Sciatic nerve (tissue), 2 donors: ENCODE measurements at regions not wholly inside any gene's neighbourhood (a gene's known extent, or its start where the extent isn't known, plus 50 kb on each side); places are given as distances from the start of the nearest gene placed in this dataset.
"Not testable (repeated sequence)": the region's sequence is repeated elsewhere in the genome, so short reads cannot be mapped to it uniquely, and the experiment has no call there.

ENCODE experiments used
- ATAC-seq: fragments of 200-7000 bp; cut with Tn5 transposase; one replicate; pipeline ENCODE4 v1.9.1; 2020; ENCODE audit warnings: mild to moderate bottlenecking, moderate library complexity
- DNase-seq: peaks from one replicate; pipeline ENCODE4 v3.0.0-alpha.2; 2020; ENCODE audit warnings: low spot score
- intact Hi-C: fragments of 100-400 bp; cut with DNase I; formaldehyde crosslinking; loops from one replicate; pipeline ENCODE4 v1.14.2; 2022
- donor health status: DM: no; HTN: no; CAD: no.
- donor health status: DM: no; HTN: no; CAD: no.

GRCh38 chr5:158054223-158055110 lies 195.5 kb upstream of the CLINT1 start:
- DNase-seq (no peak), ATAC-seq (no peak)
- intact Hi-C loops, result no loop called here

GRCh38 chr5:158051036-158051435 lies 192.1 kb upstream of the CLINT1 start:
- ATAC-seq (no peak), DNase-seq (no peak)
- intact Hi-C loops, result no loop called here

DNA sequence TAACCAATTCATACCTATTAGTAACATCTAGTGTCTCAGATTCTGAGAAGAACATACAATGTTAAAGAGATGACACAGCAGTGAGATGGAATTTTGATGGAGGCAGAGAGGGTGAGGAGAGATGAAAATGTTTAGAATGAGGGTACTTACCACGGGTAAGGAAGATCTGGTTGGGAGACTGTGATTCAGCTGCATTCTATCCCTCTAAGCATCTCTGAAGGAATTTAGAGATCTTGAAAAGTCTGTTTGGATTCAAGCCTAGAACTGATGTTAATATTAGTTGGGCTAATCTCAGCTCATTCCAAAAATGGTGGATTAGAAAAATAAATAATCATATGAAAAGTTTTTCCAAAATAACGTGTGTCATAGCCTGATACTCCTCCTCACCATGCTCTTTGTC lies 191.5 kb upstream of the CLINT1 start:
- no peak for ATAC-seq
- no peak for DNase-seq
- intact Hi-C loops, result no loop called here

GRCh38 chr5:158049459-158049858 lies 190.5 kb upstream of the CLINT1 start:
- no peak for DNase-seq
- ATAC-seq, result no peak
- intact Hi-C loops, result no loop called here

DNA sequence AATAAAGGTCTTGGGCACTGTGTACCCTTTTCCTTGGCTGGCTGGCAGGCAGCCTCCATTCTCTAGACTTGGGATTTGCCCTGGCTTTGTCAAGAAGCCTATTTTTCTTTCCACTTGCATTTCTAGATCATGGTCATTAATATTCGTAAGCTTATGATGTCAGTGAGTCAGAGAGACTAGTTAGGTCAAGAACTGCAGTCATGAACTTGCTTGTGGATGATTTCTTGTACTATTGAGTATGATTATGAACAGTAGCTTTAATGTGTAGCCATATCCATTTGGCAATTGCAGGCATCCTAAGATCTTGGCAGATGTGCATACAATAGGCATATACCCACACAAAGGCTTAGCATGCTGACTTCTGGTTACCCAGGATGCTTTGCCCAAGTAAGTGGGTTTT lies 186.8 kb upstream of the CLINT1 start:
- no peak for DNase-seq
- intact Hi-C loops, result no loop called here
- no peak for ATAC-seq

GRCh38 chr5:158039911-158040347 lies 181.0 kb upstream of the CLINT1 start:
- intact Hi-C loops, result no loop called here
- DNase-seq, result no peak
- no peak for ATAC-seq

DNA sequence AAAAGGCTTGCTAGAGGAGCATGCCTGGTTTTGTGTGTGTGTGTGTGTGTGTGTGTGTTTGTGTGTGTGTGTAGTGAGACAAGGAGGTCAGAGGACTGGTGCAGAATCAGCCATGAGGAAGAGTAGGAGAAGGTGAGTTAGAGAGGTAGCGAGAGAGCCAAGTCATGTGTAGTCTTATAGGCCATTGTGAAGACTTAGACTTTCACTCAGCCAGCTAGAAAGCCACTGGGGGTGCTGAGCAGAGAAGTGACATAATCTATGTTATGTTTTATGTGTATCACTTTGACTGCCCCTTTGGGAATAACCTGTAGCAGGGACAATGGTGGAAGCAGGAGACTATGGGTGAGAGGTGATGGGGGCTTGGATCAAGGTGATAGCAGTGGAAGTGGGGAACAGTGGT lies 180.5 kb upstream of the CLINT1 start:
- ATAC-seq, result no peak
- intact Hi-C loops, result no loop called here
- DNase-seq, result no peak

GRCh38 chr5:158036983-158037595 lies 178.1 kb upstream of the CLINT1 start:
- DNase-seq, intact Hi-C loops, ATAC-seq: not testable (repeated sequence)

GRCh38 chr5:158034586-158034985 lies 175.6 kb upstream of the CLINT1 start:
- ATAC-seq, DNase-seq, intact Hi-C loops: not testable (repeated sequence)

GRCh38 chr5:158033724-158034123 lies 174.8 kb upstream of the CLINT1 start:
- intact Hi-C loops, result no loop called here
- ATAC-seq, result peak; percentile 32
- no peak for DNase-seq

DNA sequence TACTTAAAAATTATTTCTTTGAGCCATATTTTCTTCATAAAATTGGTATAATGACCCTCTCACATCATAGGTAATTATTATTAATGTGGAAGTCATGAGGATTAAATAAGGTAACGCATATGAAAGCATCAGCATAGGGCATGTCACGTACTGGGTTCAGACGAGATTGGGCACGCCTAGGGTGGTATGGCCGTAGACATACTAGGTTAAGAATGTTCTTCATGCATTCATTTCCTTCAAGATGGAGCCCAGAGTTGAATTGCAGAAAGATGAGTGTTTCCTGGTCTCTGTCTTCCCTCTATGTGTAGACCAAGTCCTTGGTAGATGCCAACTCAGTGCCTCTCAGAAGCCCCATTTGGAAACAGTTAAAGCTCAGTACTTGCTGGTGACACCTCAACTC lies 174.1 kb upstream of the CLINT1 start:
- DNase-seq (no peak), ATAC-seq (no peak)
- intact Hi-C loops, result no loop called here

- no peak for ATAC-seq
- intact Hi-C loops, result no loop called here
Measured at GRCh38 chr5:158032246-158032645, 173.3 kb upstream of the CLINT1 start.

GRCh38 chr5:158027806-158028775 lies 169.1 kb upstream of the CLINT1 start:
- intact Hi-C loops, result no loop called here
- ATAC-seq (no peak), DNase-seq (no peak)

More at GRCh38 chr5:158032246-158032645, 173.3 kb upstream of the CLINT1 start:
- DNase-seq, result no peak

DNA sequence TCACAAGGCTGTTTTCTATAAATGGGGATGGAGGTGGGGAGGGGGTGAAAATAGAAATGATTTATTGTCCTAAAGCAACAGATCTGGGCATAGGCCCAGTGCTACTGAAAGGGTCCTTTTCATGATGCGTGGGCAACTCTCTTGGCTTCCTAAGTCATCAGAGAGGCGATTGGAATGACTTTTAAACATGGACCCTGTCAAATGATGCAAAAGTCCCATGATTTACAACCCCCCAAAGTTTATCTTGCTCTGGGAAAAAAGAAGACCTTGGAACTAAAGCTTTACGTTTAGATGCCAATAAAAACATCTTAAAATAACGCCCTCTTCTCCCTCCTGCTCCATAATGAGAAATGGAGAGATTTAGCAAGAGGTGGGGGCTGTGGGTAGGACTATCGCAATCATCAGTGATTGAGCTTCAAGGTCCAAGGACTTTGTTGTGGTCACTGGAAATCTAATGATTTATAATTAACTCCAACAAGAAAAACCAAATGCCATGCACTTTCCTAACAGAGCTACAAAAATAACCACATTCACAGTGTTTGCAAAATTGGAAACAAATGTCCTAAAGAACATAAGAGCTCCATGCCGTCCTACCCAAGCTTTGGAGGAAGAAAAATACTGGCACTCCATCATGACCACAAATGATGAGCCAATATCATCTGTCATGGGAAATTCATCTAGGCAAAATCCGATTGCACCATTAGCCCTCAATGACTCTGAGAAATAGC lies 167.5 kb upstream of the CLINT1 start:
- intact Hi-C loops, result no loop called here
- no peak for DNase-seq
- peak; percentile 93 for ATAC-seq

DNA sequence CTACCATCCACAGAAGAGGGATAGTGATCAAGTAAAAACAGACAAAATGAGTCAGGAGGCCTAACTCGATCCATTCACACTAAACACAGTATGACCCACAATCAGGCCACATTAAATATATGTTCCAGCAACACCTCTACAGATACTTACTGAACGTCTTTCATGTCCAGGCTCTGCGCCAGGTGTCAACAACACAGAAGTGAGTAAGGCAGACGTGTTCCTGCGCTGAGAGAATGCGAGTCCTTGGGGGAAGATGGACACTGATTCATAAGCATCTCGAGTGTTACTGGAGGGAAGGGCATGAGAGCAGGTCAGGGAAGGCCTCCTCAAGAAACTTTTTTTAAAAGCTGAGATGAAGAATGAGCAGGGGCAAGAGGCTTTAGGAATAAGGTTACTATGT lies 164.3 kb upstream of the CLINT1 start:
- intact Hi-C loops, result no loop called here
- ATAC-seq, result no peak
- DNase-seq, result no peak

DNA sequence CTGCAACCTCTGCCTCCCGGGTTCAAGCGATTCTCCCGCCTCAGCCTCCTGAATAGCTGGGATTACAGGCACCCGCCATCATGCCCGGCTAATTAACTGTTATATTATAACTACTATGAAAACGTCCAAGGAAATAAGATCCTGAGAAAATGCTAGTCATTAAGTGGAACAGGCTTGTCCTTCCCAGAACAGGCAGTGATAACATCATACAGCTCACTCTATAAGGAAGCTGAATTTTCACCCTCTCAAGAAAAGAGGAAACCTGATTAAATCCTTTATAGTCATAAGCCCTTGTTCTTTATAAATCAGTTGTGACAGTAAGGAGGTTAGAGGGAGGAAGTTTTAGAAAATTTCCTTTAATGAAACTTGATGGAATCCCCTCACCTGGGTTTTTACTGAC lies 163.9 kb upstream of the CLINT1 start:
- intact Hi-C loops, result no loop called here
- ATAC-seq, result no peak
- DNase-seq, result no peak

DNA sequence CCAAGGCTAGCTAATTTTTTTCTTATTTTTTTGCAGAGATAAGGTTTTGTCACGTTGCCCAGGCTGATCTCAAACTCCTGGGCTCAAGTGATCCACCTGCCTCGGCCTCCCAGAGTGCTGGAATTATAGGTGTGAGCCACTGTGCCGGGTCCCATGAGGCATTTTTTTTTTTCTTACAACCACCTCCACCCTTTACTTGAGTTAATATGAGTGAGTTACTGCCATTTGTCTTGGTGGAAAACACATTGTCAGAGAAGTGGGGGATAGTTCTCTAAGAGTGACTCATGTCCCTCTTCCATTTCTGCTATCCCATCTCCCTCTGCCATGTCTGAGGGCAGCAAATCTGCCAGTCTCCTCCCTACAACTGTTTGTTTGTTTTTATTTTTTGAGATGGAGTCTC lies 163.4 kb upstream of the CLINT1 start:
- intact Hi-C loops, result no loop called here
- DNase-seq (no peak), ATAC-seq (no peak)

DNA sequence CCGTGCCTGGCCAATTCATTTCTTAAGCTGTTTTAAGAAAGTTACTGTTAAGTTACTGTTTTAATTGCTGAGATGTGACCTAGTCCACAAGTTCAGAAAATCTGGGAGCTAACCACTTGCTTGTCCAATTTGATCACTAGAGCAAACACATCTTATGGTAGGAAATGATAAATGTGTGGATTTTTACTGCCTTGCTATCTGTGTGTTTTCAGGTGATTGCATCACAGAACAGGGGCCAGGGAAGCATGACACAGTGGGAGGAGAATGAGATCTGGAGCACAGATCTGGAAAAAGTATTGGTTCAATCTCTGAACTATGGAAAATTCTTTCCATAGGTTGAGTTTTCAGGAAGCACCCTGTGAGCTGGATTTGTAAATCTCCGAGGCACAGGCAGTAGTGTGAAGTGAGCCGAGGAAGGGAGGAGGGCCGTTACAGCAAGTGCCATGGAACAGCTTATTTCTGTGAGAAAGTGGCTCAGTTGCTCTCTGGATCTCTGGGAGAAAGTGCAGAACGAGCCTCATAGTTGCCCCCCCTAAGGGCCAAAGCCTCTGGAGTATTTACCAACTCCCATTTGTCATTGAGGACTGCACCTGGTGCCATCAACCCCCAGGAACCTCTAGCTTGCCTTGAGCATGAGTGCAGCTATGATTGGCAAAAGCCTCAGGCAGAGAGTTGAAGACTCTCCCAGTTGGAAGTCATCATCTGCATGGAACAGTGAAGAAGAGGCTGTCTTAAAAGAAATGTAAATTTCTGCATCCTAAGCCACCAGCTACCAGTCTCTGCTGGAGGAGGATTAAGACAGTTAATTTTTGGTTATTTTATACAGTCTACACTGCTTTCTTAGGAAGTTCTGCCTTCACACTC lies 161.8 kb upstream of the CLINT1 start:
- ATAC-seq (no peak), DNase-seq (no peak)
- intact Hi-C loops, result no loop called here
